ENCODE measurements at regions not wholly inside any gene's neighbourhood (a gene's known extent, or its start where the extent isn't known, plus 50 kb on each side); places are given as distances from the start of the nearest gene placed in this dataset.

- TF ChIP-seq ZC3H10 (CRISPR knock-in tag; IDR thresholded peaks at IDR 0.05) (no peak), TSHZ2 (CRISPR knock-in tag; IDR thresholded peaks at IDR 0.05) (no peak), TCF4 (CRISPR knock-in tag; IDR thresholded peaks at IDR 0.05; ENCODE audit: borderline replicate concordance) (no peak)
These were observed 68.3 kb upstream of the PPM1B start (continued) for GRCh38 chr2:44100351-44100750.

- ATAC-seq, result no peak
- TF ChIP-seq PPARA (CRISPR knock-in tag; IDR thresholded peaks at IDR 0.05; ENCODE audit: borderline replicate concordance) (no peak), RARB (CRISPR knock-in tag; IDR thresholded peaks at IDR 0.05) (no peak), ZNF565 (CRISPR knock-in tag; conservative IDR thresholded peaks at IDR 0.05; ENCODE audit: low read depth) (no peak), CSRNP3 (CRISPR knock-in tag; IDR thresholded peaks at IDR 0.05) (no peak), GLIS3 (CRISPR knock-in tag; IDR thresholded peaks at IDR 0.05) (no peak), ESRRG (CRISPR knock-in tag; IDR thresholded peaks at IDR 0.05) (no peak), TOX (CRISPR knock-in tag; IDR thresholded peaks at IDR 0.05; ENCODE audit: borderline replicate concordance) (no peak), CREB5 (CRISPR knock-in tag; IDR thresholded peaks at IDR 0.05; ENCODE audit: low read depth) (no peak), TSHZ2 (CRISPR knock-in tag; IDR thresholded peaks at IDR 0.05) (no peak), ZC3H10 (CRISPR knock-in tag; IDR thresholded peaks at IDR 0.05) (no peak), ISL1 (CRISPR knock-in tag; IDR thresholded peaks at IDR 0.05) (no peak), PATZ1 (CRISPR knock-in tag; IDR thresholded peaks at IDR 0.05; ENCODE audit: borderline replicate concordance) (no peak), TCF4 (CRISPR knock-in tag; IDR thresholded peaks at IDR 0.05; ENCODE audit: borderline replicate concordance) (no peak), ZFP30 (CRISPR knock-in tag; IDR thresholded peaks at IDR 0.05) (no peak), ZNF70 (CRISPR knock-in tag; IDR thresholded peaks at IDR 0.05) (no peak), ARNTL (CRISPR knock-in tag; IDR thresholded peaks at IDR 0.05; ENCODE audit: borderline replicate concordance, low read depth) (no peak)
These were observed 67.4 kb upstream of the PPM1B start for GRCh38 chr2:44101246-44101645.

- ATAC-seq, result no peak
- TF ChIP-seq ISL1 (CRISPR knock-in tag; IDR thresholded peaks at IDR 0.05) (no peak), CSDC2 (CRISPR knock-in tag; IDR thresholded peaks at IDR 0.05) (no peak), SNAI2 (CRISPR knock-in tag; IDR thresholded peaks at IDR 0.05) (no peak), ESRRG (CRISPR knock-in tag; IDR thresholded peaks at IDR 0.05) (no peak), PPARA (CRISPR knock-in tag; IDR thresholded peaks at IDR 0.05; ENCODE audit: borderline replicate concordance) (no peak), CSRNP3 (CRISPR knock-in tag; IDR thresholded peaks at IDR 0.05) (no peak), ZNF565 (CRISPR knock-in tag; conservative IDR thresholded peaks at IDR 0.05; ENCODE audit: low read depth) (no peak), ZC3H10 (CRISPR knock-in tag; IDR thresholded peaks at IDR 0.05) (no peak), TCF4 (CRISPR knock-in tag; IDR thresholded peaks at IDR 0.05; ENCODE audit: borderline replicate concordance) (no peak), OSR1 (CRISPR knock-in tag; IDR thresholded peaks at IDR 0.05) (no peak), BACH2 (CRISPR knock-in tag; IDR thresholded peaks at IDR 0.05; ENCODE audit: borderline replicate concordance) (no peak), POU6F1 (CRISPR knock-in tag; IDR thresholded peaks at IDR 0.05; ENCODE audit: borderline replicate concordance, low read depth) (no peak), ZNF70 (CRISPR knock-in tag; IDR thresholded peaks at IDR 0.05) (no peak)
These were observed 65.7 kb upstream of the PPM1B start for GRCh38 chr2:44102790-44103562.

Measured in SK-N-SH treated with all-trans-retinoic acid at 6 μM for 48 hours (cell line).